OCI-M1 (cell line): ENCODE measurements at regions not wholly inside any gene's neighbourhood (a gene's known extent, or its start where the extent isn't known, plus 50 kb on each side); places are given as distances from the start of the nearest gene placed in this dataset.
"Not testable (repeated sequence)": the region's sequence is repeated elsewhere in the genome, so short reads cannot be mapped to it uniquely, and the experiment has no call there.

ENCODE experiments used
- DNase-seq: peaks from one replicate; lab custom pipeline; 2025; lab: John Stamatoyannopoulos, UW

- DNase-seq, result no peak
Measured at GRCh38 chr2:120625865-120626560, 109.7 kb upstream of the GLI2 start.

DNA sequence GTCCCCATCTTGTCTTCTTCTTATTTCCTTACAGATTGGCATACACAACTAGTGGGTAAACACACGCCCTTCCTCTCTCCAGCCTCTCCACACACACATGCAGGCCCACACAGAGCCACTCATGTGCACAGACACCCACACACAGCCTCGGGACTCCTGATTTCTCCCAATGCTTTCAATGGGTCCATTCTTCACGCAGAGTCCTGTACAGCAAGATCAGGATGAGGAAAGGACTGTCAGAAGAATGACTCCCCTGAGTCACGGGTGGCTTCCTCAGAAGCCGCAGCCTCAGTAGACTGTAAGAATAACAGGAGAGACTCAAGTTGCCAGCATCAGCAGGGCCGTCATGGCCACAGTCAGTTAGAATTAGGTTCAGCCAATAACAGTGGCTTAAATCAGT is 109.1 kb upstream of the GLI2 start:
- DNase-seq, result no peak

DNA sequence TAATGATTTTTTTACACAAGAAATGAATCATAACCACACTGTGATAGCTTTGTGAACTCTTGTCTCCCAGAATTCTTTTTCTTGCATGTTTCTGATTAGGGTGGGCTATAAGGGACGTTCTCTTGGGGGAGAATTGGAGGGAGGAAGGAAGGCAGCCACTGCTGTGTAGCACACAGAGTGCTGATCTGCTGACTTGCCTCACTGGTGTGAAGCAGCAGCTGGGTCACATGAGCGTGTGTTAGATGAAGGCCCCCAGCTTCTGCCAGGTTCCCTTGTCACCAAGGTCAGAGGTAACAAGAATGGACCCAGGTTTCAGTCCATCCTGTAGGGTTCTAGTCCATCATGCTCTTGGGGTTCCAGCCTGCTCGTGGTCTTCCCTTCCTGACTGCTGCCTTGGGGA is 107.4 kb upstream of the GLI2 start:
- DNase-seq, result no peak

DNA sequence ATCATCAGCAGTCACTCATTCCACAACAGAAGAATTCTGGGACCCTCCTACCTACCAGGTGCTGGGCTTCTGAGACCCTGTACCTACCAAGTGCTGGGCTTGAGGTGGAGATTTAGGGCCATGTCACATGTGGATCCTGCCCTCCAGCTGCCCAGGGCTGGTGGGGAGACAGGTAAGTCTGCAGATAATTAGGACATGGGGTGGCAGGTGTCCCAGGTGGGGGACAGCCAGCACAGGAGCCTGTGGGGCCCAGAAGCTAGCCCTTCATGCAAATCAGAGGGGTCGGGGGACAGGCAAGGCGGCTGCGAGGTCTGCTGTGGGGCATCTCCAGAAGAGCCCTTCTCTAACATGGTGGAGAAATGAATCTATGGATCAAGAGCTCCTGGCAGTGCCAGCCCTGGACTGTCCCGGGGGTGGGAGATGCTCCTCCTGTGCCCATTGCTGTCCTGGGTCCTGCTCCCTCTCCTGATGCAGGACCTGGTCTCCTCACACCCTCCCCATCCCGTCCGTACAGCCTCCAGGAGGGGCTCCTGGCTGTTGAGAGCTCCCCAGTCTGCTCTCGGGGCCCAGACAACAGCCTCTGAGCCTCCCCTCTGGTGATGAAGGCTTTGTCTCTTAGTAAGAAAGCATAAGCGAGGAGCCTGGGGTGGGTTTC is 106.3 kb upstream of the GLI2 start:
- no peak for DNase-seq

DNA sequence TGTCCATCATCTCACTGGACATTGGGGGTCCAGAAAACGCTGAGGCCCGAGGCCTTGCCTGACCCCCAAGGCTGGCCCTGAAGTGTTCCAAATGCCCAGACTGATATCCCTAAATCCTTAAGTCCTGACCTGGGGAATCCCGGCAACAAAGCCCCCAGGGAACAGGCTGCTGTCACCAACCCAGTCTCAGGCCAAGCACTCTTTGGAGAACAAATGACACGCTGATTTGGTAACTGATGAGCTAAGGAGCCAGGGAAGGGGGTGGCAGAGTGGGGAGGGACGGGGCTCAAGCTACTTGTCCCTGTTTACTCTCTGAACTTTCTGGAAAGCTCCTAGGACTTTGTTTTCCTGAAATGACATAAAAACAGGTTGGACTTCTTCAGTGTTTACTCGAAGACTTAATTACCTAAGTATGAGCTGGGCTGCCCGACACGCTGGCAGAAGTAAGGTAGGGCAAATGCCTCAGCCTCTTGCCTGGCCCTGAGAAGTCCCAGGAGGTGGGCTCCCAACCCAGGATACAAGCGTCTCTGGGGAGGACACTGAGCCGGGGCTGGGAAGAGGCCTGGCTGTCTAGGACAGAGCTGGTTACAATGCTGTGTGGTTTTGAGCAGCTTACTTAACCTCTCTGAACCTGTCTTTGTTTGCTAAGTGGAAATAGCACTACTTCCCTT is 105.5 kb upstream of the GLI2 start:
- DNase-seq, result no peak

DNA sequence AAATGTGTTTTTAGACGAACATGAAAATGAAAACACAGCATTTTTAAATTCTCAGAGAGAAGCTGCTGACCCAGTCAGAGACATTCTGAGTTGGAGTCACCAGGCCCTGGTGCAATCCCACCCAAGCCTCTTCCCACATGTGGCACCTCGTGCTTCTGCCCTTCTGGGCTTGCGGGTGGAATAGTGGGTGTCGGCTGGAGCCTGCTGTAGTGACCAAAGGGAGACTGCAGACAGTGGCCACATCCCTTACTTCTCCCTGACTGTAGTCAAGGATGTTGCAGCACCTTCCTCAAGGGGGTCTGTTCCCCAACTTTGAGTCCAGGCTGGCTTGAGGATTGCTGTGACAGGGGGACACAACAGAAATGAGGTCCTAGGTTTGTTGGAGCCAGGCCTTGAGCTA is 104.4 kb upstream of the GLI2 start:
- DNase-seq, result no peak

GRCh38 chr2:120631724-120632123 is 103.9 kb upstream of the GLI2 start:
- DNase-seq, result no peak

DNA sequence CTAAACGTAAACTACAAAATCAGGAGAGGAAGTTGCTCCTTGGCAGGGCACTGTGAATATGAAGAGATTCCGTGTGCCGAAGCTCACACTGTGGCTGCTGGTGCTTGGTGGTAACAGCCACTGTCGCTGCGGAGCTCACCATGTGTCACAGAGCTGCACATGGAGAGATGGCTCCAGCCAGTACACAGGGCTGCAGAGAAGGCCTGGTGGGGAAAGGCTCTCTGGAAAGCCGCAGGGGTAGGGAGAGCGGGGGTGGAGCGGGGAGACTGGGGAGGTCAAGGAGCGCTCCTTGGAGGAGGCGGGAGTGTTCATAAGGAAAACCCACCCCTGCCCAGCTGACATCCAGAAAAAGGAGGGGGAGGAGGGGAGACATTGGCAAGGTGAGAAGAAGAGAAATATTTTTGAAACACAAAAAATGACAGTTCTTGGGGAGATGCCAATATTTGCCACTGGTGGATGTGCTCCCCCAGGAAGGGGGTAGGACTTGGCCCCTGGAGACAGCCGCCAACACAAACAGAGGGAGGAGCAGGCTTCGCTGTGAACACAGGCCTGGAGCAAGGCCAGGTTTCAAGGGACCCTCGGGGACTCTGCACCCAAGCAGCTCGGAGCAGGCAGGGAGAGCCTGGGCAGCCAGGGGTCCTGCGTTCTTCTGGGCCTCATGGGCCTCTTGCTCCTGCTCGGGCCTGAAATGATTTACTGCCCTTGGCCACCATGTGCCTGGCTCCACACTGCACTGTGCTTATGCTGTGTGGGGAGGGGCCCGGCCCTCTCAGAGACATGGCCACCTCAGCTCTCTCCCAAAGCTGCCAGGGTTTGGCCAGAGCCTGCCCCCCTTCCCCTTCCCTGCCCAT is 102.6 kb upstream of the GLI2 start:
- no peak for DNase-seq

- DNase-seq, result no peak
Measured at GRCh38 chr2:120634533-120634932, 101.1 kb upstream of the GLI2 start.

- DNase-seq, result no peak
Measured at GRCh38 chr2:120635146-120635545, 100.5 kb upstream of the GLI2 start.

DNA sequence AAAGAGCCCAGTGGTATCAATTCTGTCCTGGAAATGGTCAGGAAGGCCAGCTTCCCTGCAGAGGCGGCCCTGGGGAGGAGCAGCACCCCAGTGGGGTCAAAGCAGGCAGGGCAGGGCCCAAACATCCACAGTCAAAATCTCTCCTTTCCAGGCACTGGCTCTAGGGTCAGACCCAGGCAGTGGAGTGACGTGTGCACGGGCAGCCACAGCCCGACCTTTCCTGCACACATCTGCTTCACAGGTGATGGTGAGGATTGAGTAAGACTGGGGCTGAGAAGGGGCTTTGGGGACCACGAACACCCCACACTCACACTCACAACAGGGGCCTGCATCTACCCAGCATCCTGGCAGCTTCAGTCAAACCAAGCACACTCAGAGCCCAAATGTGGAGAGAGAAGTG is 97.8 kb upstream of the GLI2 start:
- DNase-seq, result no peak

- no peak for DNase-seq
Measured at GRCh38 chr2:120638450-120638849, 97.2 kb upstream of the GLI2 start.

- no peak for DNase-seq
Measured at GRCh38 chr2:120641366-120641771, 94.3 kb upstream of the GLI2 start.

GRCh38 chr2:120642646-120643045 is 93.0 kb upstream of the GLI2 start:
- no peak for DNase-seq

- no peak for DNase-seq
Measured at GRCh38 chr2:120646994-120647393, 88.7 kb upstream of the GLI2 start.

DNA sequence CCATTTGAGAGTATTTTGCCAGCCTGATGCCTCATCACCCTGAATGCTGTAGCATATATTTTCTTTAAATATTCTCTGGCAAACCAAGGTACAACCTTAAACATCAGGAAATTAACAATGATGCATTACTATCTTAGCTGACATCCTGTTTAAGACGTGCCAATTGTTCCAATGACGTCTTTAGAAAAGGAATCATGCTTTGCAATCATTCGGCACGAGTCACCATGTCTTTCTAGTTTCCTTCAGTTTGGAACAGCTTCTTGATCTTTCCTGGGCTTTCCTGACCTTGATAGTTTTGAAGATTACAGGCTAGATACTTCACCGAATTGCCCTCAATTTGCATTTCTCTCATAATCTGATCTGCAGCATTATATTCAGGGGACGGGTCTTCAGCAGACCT is 88.2 kb upstream of the GLI2 start:
- no peak for DNase-seq

DNA sequence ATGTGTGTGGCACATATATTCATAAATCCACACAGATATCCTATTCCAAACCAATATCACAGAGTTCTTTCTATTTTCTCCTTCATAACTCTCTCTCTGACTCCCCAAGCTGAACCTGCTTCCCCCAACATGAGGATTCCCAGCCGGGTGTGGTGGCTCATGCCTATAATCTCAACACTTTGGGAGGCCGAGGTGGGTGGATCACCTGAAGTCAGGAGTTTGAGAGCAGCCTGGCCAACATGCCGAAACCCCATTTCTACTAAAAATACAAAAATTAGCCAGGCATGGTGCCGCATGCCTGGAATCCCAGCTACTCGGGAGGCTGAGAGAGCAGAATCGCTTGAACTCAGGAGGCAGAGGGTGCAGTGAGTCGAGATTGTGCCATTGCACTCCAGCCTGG is 86.3 kb upstream of the GLI2 start:
- not testable (repeated sequence) for DNase-seq

DNA sequence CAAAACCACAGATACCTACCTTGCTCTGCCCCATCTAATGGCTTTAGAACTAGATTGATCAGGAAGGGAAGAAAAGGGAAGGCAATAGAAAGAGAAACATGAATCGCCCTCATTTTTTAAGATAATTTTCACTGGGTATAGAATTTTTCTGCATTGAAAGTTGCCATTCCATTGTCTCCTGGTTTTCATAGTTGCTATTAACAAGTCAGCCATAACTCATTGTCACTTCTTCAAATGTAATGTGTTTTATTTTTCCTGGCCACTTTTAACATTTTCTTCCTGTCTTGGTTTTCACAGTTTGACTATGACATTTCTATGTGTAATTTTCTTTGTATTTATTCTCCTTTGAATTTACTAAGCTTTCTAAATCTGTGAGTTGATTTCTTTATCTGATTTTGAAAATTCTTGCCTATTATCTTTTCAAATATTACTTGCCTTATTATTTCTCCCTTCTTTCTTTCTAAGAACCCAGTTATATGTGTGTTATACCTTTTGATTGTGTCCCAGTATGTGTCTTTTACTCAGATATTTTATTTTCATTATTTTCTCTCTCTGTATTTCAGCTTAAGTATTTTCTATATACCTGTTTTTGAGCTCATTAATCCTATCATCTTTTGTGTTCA is 85.5 kb upstream of the GLI2 start:
- DNase-seq, result peak; percentile 5

- no peak for DNase-seq
Measured at GRCh38 chr2:120651818-120652217, 83.8 kb upstream of the GLI2 start.

- DNase-seq, result no peak
Measured at GRCh38 chr2:120653046-120653445, 82.6 kb upstream of the GLI2 start.

DNA sequence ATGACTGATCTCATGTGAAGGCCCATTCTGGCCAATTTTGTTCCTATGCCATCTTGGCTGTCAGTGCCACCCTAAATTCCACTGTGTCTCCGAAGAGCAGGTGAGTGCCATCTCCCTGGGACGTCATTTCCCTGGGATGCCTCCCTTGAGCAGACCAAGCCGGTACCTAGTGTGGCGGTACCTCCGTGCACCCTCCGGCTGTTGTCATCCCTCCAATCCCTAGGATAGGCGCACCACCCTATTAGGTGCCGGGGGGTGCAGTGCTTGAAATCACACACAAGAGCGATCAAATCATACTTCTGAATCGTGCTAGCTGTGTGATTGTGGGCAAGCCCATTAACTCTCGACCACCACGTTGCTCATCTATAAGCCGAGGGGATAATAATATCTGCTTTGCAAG is 81.8 kb upstream of the GLI2 start:
- no peak for DNase-seq
